B cell (primary cell): ENCODE measurements at regions not wholly inside any gene's neighbourhood (a gene's known extent, or its start where the extent isn't known, plus 50 kb on each side); places are given as distances from the start of the nearest gene placed in this dataset.

Experiments
- ATAC-seq: fragments of 200-7000 bp; cut with Tn5 transposase; one replicate; pipeline ENCODE4 v1.10.0; 2021; ENCODE audit warnings: low read depth, mild to moderate bottlenecking, moderate number of reproducible peaks, moderate library complexity
- CTCF ChIA-PET: fragments of 350-600 bp; sonication (Branson Sonifier 250); formaldehyde crosslinking; loops from one replicate; lab custom pipeline; 2021; ENCODE audit warnings: antibody characterized with exemption, inconsistent platforms; lab: Charles Lee
- POLR2A ChIA-PET: fragments of 350-600 bp; sonication (Branson Sonifier 250); formaldehyde crosslinking; loops from one replicate; lab custom pipeline; 2021; ENCODE audit warnings: antibody characterized with exemption; lab: Charles Lee
- DNase-seq: peaks from one replicate; pipeline ENCODE4 v3.0.0; 2013
- H2AFZ ChIP-seq: 2 replicates; pipeline ENCODE4 v1.6.1; 2012; ENCODE audit warnings: mild to moderate bottlenecking, low read depth, low read length; ENCODE audit not compliant: insufficient read depth, poor library complexity, severe bottlenecking
- H3K27ac ChIP-seq, 2 donors: 1 replicate in 1 of 2; 2 replicates in 1 of 2; pipeline ENCODE4 v1.5.1; 2012 to 2013; ENCODE audit warnings: low read length in 2 of 2, mild to moderate bottlenecking in 2 of 2, moderate library complexity in 1 of 2
- H3K27me3 ChIP-seq, 4 experiments: fragments of 200-600 bp in 1 of 4; sonication (generic) in 1 of 4; replicated peaks in 1 of 4; 1 replicate in 2 of 4; 2 replicates in 2 of 4; pipeline versions ENCODE4 v1.6.1 to v1.7.0; 2013 to 2016; ENCODE audit warnings: low read length in 3 of 4, mild to moderate bottlenecking in 2 of 4, mixed read lengths in 1 of 4, moderate library complexity in 1 of 4; ENCODE audit not compliant: insufficient read depth in 4 of 4, control insufficient read depth in 3 of 4; ENCODE audit errors: control extremely low read depth in 1 of 4
- H3K36me3 ChIP-seq, 2 experiments: replicated peaks in 1 of 2; 1 replicate in 1 of 2; 2 replicates in 1 of 2; pipeline versions ENCODE4 v1.6.1 to v1.7.1; 2013; ENCODE audit warnings: low read length in 1 of 2; ENCODE audit not compliant: insufficient read depth in 2 of 2, control insufficient read depth in 1 of 2; ENCODE audit errors: control extremely low read depth in 1 of 2, extremely low read depth in 1 of 2
- H3K4me1 ChIP-seq, 2 donors: fragments of 200-600 bp in 1 of 2; sonication (generic) in 1 of 2; 1 replicate in 1 of 2; 2 replicates in 1 of 2; pipeline versions ENCODE4 v1.5.1 to v1.6.1; 2013 to 2017; ENCODE audit warnings: low read length in 2 of 2; ENCODE audit not compliant: control insufficient read depth in 2 of 2, insufficient read depth in 2 of 2
- H3K4me2 ChIP-seq: replicated peaks from 2 replicates; pipeline ENCODE3; 2012; ENCODE audit warnings: mild to moderate bottlenecking, low read depth, low read length; ENCODE audit not compliant: poor library complexity, severe bottlenecking
- H3K4me3 ChIP-seq, 5 experiments: fragments of 200-600 bp in 1 of 5; sonication (generic) in 1 of 5; 1 replicate in 3 of 5; 2 replicates in 2 of 5; pipeline versions ENCODE4 v1.5.1 to v1.7.0; 2011 to 2016; ENCODE audit warnings: low read length in 4 of 5, mild to moderate bottlenecking in 4 of 5, low read depth in 2 of 5, control low read depth in 1 of 5, moderate library complexity in 1 of 5; ENCODE audit not compliant: insufficient read depth in 1 of 5; ENCODE audit errors: control extremely low read depth in 1 of 5, extremely low read depth in 1 of 5
- H3K79me2 ChIP-seq: fragments of 200-600 bp; sonication (generic); one replicate; pipeline ENCODE4 v1.6.0; 2016; ENCODE audit warnings: low read length; ENCODE audit not compliant: control insufficient read depth, insufficient read depth
- H3K9ac ChIP-seq: fragments of 200-600 bp; sonication (generic); 2 replicates; pipeline ENCODE4 v1.6.1; 2017; ENCODE audit warnings: mild to moderate bottlenecking, low read length, moderate library complexity
- H3K9me3 ChIP-seq, 3 donors: one replicate each; pipeline versions ENCODE4 v1.6.1 to v1.7.1; 2013; ENCODE audit warnings: low read length in 2 of 3; ENCODE audit not compliant: control insufficient read depth in 2 of 3, insufficient read depth in 1 of 3; ENCODE audit errors: control extremely low read depth in 1 of 3
- H4K20me1 ChIP-seq: 2 replicates; pipeline ENCODE4 v1.6.0; 2012; ENCODE audit warnings: mild to moderate bottlenecking, low read length; ENCODE audit not compliant: insufficient read depth, control insufficient read depth, poor library complexity, severe bottlenecking
- H3K27ac Mint-ChIP-seq: one replicate; pipeline ENCODE4 v1.8.0; 2021; ENCODE audit warnings: mixed read lengths
- H3K27me3 Mint-ChIP-seq: one replicate; pipeline ENCODE4 v1.8.0; 2021; ENCODE audit warnings: mixed read lengths
- H3K4me1 Mint-ChIP-seq: one replicate; pipeline ENCODE4 v1.8.0; 2021; ENCODE audit warnings: mixed read lengths
- H3K4me3 Mint-ChIP-seq: one replicate; pipeline ENCODE4 v1.8.0; 2021; ENCODE audit warnings: mixed read lengths
- H3K9me3 Mint-ChIP-seq: one replicate; pipeline ENCODE4 v1.8.0; 2022; ENCODE audit warnings: mixed read lengths; ENCODE audit not compliant: insufficient read depth
- CTCF ChIP-seq: fragments of 200-600 bp; IDR thresholded peaks from one replicate; pipeline ENCODE4 v1.8.0; 2022; ENCODE audit warnings: antibody characterized with exemption, mild to moderate bottlenecking
- EZH2 ChIP-seq: IDR thresholded peaks from 2 replicates; pipeline ENCODE4 v1.6.1; 2012; ENCODE audit warnings: borderline replicate concordance, low read depth, mild to moderate bottlenecking, moderate library complexity, low read length; ENCODE audit not compliant: insufficient read depth, poor library complexity, severe bottlenecking
- WGBS: methylation state at CpG from one replicate; pipeline ENCODE4 v1.1.5; 2013; ENCODE audit warnings: missing lambda C conversion rate; ENCODE audit not compliant: insufficient coverage; 5-methylcytosine and 5-hydroxymethylcytosine counted together
- intact Hi-C: fragments of 100-400 bp; cut with micrococcal nuclease; formaldehyde crosslinking; loops from one replicate; pipeline ENCODE4 v1.10.0; 2022

GRCh38 chr4:62627141-62627540 lies 1427.0 kb downstream of the ADGRL3 start:
- no peak overlapping the region for H3K4me3 ChIP-seq
- H3K9ac ChIP-seq, result no peak overlapping the region
- Mint-ChIP-seq H3K9me3 (peaks cover 2% of the 10 kb centered on the region), H3K27ac (no peak overlapping the region), H3K4me3 (no peak overlapping the region), H3K4me1 (no peaks in the 10 kb centered on the region), H3K27me3 (no peaks in the 10 kb centered on the region)
- peaks cover 0 to 3% (median 1%) of the 10 kb centered on the region in 3 donors for H3K9me3 ChIP-seq
- H3K4me1 ChIP-seq, result no peaks in the 10 kb centered on the region
- H3K4me2 ChIP-seq, result no peak overlapping the region
- H3K36me3 ChIP-seq, result no peaks in the 10 kb centered on the region
- ChIA-PET CTCF (no interaction called here), POLR2A (no interaction called here)
- intact Hi-C loops, result no loop called here
- DNase-seq (no peak), ATAC-seq (no peak)
- no peak for TF ChIP-seq EZH2
- TF ChIP-seq CTCF, result no peak
- H4K20me1 ChIP-seq, result no peaks in the 10 kb centered on the region
- no peak overlapping the region for H3K27ac ChIP-seq
- H3K79me2 ChIP-seq, result no peaks in the 10 kb centered on the region
- no CpG with 5 or more reads among the region's 3 CpGs for WGBS
- H2AFZ ChIP-seq, result no peak overlapping the region
- H3K27me3 ChIP-seq, result no peaks in the 10 kb centered on the region

GRCh38 chr4:62622089-62622488 lies 1422.0 kb downstream of the ADGRL3 start:
- Histone ChIP-seq H3K4me3 (no peak overlapping the region), H3K36me3 (no peaks in the 10 kb centered on the region), H3K27me3 (no peaks in the 10 kb centered on the region), H3K9ac (no peak overlapping the region), H2AFZ (no peak overlapping the region), H3K9me3 (peaks cover 0 to 3% (median 0%) of the 10 kb centered on the region in 3 donors), H3K27ac (no peak overlapping the region), H3K4me1 (no peaks in the 10 kb centered on the region), H3K79me2 (no peaks in the 10 kb centered on the region), H4K20me1 (no peaks in the 10 kb centered on the region), H3K4me2 (no peak overlapping the region)
- Mint-ChIP-seq H3K9me3 (peaks cover 2% of the 10 kb centered on the region), H3K4me1 (no peaks in the 10 kb centered on the region), H3K4me3 (no peak overlapping the region), H3K27me3 (no peaks in the 10 kb centered on the region), H3K27ac (no peak overlapping the region)
- POLR2A ChIA-PET, result no interaction called here
- no peak for ATAC-seq
- intact Hi-C loops, result no loop called here
- TF ChIP-seq EZH2 (no peak), CTCF (no peak)
- CTCF ChIA-PET, result no interaction called here
- DNase-seq, result no peak
